NCI-H82 treated with DMSO at 0.1 percent for 48 hours (cell line): ENCODE measurements at regions not wholly inside any gene's neighbourhood (a gene's known extent, or its start where the extent isn't known, plus 50 kb on each side); places are given as distances from the start of the nearest gene placed in this dataset.
A peak's percentile ranks its signal among the peaks of the same experiment; 100 is the strongest.

Experiments used
- DNase-seq: peaks from one replicate; lab custom pipeline; 2025; ENCODE audit not compliant: unreplicated experiment; lab: John Stamatoyannopoulos, UW

DNA sequence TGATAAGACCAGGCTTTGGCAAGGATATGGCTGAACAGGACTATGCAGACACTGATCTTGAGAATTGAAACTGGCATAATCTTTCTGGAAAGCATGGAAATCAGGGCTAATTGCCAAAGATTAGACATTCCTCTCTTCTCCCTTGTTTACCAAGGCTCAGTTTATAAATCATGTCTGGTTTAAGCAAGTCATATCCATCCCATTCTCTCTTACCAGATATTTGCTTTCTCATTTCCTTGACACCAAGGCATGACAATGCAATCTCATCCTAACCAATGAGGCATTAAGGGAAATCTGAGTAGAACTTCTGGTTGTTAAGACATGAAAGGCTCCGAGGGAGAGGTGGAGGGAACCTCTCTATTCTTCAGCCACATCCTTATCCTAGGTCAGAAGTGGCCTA is 110.3 kb upstream of the CEP85L start:
- DNase-seq, result no peak

DNA sequence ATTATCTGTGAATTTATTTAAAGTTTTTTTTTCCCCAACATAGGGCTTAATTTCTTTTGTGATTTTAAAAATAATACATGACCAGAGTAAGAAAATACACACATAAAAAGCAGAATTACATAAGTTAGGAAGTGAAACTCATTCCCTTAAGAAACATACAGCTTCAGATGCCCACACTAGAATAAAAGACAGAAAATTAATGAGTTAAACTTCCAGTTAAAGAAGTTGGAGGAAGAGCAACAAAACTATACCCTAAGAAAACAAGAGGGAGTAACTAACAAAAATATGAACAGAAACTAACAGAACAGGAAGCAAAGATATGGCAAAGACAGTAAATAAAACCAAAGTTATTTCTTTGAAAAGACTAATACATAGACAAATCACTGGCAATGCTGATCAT is 107.6 kb upstream of the CEP85L start:
- DNase-seq, result no peak

DNA sequence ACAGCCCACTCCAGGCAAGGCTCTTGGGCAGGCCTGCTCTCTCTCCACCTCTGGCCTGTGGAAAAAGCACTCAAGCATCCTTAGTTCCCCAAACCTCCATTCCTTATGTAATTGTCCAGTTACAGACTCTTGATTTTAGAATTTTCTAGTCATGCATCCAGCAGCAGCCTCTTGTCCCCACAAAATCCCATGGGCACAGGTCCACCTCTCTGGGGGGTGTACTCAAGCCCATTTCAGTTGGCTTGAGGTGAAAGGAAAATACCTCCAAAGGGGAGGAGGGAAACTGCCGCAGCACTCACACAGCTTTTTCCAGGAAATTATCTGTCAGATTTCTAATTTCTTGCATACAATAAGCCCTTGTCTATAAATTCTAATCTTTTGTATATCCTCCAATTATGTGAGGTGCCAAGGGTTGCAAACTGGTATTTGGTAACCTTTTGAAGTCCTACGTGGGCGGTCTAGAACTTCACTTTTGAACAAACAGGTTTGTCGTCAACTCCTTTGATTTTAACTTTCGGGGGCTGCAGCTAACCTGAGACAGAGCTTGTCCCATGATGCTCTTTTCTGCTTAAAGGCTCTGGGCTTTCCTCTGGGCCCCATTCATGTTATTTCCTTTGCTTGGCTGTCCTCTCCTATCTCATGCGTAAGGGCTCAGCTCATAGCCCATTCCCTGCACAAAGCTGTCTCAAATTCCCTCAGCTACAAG is 104.7 kb upstream of the CEP85L start:
- no peak for DNase-seq

DNA sequence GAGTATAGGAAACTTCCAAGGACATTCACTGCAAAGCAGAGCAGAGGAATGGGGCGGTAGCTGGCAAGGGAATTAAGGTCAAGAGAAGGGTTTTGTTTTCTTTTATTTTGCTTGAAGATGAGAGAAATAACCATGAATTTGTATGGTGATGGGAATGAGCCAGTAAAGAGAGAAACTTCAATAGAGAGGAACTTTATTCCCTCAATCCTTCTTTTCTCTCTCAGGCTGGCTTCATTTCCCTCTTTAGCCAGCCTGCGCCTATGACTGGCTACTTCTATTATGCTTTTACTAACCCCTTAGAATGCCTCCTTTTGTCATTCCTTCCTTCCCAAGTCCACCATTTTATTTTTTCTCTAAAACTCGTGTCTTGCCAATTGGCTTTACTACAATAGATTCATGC is 101.4 kb upstream of the CEP85L start:
- no peak for DNase-seq

DNA sequence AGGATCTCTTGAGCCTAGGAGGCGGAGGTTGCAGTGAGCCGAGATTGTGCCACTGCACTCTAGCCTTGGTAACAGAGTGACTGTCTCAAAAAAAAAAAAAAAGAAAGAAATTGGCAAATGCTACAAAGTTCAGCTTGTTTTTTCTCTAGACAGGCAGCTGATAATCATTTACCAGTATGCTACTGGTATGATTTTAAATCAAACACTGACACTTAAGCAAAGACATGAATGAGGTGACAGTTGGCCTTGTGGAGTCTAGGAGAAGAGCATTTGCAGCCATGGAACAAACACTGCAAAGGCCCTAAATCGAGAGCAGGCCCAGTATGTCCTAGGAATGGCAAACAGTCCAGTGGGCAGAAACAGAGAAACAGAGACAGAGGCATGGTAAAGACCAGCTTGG is 99.7 kb upstream of the CEP85L start:
- no peak for DNase-seq

DNA sequence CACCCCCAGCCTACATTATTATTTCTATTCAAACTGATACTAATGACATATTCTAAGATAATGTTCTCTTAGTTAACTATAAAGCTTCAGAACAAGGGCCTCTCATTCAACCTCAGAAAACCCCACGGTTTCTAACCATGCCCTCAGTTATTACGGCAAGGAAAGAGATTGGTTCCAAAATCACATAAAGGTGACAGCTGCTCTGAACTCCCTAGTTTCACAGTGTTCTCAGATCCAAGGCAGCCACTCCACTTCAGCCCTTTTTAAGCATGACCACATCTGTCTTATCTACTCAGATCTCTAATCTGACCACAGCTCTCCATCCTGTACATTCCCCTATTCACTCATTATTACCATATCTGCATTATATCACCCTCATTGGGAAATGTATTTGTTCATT is 98.8 kb upstream of the CEP85L start:
- DNase-seq, result no peak

DNA sequence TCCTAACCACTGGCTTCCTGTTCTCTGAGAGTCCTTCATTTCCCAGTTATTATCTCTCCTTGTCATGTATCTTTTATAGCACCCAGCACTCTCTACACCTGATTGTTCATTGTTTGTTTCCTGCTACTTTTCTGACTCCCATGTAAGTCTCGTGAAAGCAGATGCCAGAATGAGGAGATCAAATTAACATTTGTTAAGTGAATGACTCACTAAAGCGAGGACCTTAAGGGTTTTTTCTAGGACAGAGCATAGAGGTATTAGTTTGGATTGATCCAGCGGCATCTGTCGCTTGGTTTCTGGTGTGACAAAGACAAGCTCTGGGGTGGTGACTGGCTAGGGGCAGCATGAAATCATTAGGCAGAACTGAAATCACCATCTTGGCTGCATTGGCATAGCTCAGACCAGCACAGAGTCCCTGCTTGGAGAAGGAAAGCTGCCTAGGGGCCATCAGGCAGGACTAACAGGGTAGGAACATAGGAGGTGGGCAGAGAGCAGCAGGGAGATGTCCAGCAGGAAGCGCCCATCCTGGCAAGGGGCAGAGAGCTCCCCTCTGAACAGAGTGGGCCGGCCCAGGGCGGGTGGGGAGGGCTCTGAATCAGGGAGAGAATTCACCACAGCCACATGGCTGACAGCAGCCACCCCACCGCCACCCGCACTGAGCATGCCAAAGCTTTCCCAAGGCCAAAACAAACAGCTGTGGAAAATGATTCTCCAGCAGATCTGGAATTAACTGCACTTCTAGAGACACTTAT is 97.1 kb upstream of the CEP85L start:
- DNase-seq, result peak; percentile 99

DNA sequence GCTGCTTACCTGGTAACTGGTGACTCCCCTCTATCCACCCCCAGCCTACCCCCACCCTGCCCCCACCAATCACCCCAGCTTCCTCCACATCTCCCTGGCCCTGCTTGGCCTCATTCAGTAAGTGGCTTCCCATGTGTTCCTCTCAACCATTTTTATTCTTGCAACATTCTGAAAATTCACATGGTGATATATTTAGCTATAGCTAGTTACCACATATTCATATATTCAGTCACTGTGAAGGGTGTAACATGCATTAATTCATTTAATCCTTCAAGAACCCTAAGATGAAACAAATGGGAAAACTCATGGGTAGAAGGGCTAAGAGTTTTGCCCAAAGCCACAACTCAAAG is 95.4 kb upstream of the CEP85L start:
- no peak for DNase-seq

DNA sequence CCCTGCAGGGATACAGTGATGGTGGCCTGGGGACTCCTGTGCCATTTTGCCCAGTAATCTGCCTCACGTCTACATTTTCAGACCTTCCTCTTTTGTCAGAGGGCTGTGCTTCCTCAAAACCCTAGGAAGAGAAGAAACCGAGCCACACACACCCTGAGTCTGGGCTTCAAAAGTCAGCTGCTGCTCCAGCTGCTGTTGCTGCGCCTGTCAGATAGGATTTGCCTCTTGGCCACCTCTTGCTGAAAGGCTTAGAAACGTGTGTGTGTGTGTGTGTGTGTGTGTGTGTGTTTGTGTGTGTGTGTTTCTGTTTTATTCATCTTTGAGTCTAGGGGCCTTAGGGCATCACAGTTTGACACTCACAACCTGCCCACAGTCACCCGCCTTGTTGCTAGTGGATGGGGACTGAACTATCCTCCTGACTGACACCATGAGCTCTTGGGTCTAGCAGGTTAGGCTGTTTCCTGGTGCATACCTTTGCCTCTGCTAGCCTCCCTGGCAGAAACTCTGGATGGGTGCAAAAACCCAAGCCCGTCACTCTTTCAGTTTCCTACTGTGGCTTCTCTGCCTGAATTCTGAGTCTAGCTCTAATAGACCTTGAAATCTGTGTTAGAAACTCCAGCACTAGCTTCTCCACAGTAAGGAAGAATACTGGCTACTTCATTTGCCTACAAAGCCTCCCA is 94.9 kb upstream of the CEP85L start:
- DNase-seq, result peak; percentile 66

DNA sequence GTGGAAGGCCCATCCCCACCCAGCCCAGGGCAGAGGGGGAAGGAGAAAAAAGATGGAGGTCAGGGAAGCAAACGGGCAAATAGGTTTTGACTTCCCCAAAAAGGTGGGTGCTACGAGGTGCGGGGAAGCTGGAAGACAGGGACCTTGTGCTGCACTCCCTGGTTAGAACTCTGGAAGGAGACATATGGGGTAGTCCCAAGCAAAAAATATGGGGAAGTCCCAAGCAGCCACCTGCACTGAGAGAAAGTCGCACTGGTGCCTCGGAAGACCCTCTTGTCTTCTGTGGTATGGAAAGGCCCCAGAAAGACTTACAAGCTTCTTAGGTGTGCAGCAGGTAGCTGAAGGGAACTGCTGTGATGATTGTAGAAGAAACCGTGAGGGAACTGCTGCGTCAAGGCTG is 93.8 kb upstream of the CEP85L start:
- no peak for DNase-seq

DNA sequence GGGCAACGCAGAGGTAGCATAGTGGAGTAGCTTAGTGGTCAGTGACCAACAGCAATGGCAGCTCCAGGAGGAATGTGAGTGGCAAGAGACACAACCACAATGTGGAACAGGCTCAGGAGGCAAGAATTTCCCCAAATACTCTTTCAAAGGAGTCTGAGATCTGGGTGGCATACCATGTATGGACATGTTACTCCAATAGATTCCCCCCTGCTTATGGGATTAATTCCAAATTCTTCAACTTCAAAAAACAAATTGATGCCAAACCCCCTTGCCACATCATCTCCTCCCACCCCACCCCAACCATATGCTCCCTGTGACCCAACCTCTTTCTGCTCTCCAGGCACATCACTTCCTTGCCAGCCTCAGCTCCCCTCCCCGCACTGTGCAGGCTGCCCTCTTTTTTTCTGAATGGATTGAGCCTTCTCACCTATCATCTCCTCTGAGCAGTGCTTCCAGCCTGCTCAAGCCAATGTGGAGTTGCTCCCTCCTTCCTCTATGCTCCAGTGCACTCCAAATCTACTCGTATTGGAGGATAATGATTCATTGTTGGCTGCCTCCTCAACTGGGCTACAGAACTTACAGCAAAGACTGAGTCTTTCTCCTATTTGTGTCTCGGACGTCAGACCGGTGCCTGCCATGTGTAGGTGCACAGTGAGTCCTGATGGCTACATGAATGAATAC is 93.0 kb upstream of the CEP85L start:
- no peak for DNase-seq

DNA sequence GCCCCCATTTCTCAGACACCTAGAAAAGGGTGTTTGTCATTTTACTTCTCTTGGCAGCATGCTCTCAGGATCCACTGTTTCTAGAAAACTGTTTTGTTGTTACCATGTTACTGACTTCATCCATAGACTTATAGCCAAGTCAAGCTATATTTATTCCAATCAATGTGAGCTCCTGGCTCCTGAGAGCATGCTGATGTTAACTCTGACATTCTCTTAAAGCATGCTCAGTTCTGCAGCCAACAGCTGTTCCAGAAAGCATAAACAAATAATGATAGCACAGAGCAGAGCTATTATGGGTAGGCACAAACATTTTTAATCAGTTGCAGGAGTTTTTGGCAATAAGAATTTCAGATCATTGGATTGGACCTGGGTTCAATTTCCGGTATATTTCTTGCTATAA is 92.4 kb upstream of the CEP85L start:
- no peak for DNase-seq

DNA sequence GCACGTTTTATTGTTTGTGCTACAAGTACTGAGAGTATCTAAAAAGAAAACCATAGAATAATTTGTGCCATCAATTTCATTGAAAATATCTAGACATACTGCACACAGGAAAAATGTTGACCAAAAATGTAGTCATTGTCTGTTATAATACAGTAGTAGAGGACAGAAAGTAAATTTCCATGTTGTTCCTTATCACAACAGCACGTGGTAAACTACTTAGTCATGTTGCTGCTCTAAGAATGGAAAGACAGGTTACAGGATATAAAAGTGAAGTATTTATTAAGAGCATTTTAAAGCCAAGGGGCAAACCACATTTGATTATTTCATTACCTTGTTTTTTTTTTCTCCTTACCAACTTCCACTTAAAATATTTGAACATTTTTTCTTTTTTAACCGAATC is 89.0 kb upstream of the CEP85L start:
- no peak for DNase-seq

DNA sequence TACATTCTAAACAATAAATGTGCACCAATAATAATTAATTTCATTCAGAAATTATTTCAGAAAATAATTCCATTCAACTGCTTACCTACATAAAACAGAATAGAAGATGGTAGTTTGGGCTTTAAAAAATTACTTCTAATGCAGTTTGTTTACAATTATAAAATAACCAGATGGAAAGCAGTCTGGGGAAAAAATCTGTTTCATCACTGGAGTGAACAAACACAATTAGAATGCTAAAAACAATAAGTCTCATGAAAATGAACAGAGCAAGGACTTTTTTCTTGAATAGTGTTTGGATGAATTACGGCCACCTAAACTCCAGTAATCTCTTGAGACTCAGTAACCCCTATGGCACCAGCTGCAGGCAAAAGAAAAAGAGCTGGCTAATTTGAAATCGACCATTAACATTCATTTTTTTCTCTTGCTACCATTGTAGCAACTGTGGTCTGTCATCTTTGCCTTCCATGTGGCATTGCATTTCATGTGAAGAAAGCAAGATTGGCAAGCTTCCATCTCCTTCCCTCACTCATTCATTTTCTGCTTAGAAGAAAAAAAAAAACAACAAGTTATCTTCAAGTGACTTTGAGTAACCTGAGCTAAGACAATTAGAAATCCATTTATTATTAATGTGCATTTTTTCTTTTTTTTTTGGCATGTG is 88.4 kb upstream of the CEP85L start:
- no peak for DNase-seq

DNA sequence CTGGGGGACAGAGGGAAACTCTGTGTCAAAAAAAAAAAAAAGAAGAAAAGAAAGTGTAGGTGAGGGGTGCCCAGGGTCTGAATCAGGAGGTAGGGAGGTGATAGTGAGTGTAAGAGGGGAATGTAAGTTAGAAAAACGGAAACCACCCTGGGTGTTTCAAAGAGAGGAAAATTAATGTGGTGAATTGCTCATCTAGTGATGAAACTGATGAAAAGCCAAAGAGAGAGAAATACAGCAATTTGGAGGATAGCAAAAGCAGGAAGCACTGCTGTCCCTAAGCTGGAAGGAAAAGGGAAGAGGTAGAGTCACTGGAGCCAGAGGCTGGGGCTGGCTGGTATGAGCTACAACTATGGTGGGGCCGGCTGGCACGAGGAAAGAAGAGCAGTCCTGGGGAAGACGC is 85.0 kb upstream of the CEP85L start:
- no peak for DNase-seq

DNA sequence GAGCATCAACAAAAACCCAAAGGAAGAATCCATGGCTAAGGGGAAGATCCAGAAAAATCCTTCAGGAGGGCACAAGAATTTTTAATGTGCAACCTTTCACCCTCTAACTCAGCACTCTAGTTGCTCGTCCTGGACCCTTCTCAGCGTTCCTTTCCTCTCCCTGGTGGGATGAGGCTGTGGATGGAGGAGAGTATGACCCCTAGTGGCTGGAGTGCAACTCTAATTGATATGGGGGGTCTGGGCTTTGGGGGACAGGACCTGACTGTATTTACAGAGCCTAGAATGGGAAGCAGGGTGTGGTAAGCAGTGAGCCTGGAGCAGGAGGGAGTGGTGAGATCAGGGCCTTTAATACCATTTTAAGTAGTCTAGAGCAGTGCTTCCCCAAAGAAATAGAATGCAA is 83.9 kb upstream of the CEP85L start:
- no peak for DNase-seq

DNA sequence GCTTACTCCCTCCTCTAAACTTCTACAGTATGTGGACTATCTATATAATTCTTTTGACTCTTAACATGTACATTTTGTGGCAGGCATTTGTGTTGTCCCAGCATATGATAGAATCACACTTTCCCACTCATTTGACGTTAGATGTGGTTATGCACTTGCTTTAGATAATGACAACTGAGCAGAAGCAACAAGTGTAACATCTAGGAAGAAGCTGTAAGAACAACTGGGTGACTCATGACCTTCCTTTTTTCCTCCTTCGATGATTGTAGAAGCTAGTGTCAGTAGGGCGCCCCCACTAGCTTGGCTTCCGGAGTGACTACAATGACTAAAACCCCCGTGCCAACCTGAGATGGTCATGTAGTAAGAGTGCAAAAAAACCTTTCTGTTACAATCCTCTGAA is 74.6 kb upstream of the CEP85L start:
- no peak for DNase-seq

DNA sequence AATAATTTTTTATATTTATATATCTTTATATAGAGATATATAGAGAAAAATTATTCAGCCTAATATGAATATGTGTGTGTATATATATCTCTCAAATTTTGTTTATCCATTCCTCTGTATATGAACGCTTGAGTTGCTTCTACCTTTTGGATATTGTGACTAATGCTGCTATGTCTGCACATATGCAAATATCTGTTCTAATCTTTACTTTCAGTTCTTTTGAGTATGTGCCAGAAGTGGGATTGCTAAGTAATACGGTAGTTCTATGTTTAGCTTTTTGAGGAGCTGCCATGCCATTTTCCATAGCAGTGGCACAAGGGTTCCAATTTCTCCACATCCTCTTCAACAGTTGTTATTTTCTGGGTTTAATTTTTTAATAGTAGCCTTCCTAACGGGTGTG is 72.8 kb upstream of the CEP85L start:
- DNase-seq, result no peak

DNA sequence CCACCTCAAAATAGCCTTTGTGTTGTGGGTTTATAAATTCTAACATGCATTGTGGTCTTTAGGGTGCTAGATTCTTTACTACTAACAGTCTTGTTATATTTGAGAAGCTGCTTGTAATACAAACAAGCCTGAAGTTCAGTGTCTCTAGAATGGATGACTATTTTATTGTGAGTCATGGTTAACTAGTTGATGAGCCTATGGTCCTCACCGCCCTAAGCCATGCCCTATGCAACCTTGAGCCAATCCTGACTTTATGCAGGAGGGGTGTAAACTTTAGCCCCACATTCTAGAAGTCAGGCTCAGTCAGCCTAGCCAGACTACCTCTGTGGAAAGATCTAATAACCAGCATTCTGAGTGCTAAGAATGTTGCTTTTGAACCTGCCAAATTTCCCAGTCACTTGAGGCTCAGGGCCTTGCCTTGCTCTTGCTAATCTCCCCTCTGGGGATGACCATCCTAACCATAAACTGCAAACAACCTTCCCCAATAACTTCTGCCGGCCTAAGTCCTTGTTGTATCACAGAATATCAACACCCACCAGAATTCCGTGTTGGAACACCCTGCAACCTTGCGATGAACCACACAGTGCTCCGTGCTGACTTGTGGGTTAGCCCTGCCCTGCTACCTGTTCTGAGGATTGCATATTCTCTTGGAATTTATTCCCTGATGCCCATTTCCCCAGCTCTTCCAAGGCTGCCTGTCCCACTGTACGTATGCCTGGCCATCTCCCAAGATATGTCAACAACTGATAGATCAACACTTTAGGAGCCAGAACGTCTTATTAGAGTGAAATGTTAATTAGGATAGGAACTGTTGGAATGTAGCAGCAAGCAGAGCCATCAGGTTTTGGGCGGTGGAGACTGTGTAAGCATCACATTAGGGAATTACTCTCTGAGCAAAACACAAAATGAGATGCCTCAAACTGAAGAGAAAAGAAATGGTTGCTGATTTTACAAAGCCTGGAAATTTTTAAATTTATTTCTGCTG is 71.7 kb upstream of the CEP85L start:
- no peak for DNase-seq

DNA sequence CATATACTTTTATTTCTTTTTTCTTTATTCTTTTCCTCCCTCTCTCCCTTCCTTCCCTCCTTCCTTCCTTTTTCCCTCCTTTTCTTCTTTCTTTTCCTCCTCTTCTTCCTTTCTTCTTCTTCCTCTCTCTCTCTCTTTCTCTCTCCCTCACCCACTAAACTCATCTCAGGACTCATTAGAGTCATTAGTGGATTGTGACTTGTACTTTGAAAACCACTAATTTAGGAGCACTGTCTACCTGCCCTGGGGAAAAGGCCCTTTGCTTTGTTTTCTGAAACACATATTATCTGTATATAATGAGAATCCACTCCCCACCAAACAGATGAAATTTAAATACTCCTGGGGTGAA is 68.7 kb upstream of the CEP85L start:
- no peak for DNase-seq
